ENCODE measurements at regions not wholly inside any gene's neighbourhood (a gene's known extent, or its start where the extent isn't known, plus 50 kb on each side); places are given as distances from the start of the nearest gene placed in this dataset.

DNA sequence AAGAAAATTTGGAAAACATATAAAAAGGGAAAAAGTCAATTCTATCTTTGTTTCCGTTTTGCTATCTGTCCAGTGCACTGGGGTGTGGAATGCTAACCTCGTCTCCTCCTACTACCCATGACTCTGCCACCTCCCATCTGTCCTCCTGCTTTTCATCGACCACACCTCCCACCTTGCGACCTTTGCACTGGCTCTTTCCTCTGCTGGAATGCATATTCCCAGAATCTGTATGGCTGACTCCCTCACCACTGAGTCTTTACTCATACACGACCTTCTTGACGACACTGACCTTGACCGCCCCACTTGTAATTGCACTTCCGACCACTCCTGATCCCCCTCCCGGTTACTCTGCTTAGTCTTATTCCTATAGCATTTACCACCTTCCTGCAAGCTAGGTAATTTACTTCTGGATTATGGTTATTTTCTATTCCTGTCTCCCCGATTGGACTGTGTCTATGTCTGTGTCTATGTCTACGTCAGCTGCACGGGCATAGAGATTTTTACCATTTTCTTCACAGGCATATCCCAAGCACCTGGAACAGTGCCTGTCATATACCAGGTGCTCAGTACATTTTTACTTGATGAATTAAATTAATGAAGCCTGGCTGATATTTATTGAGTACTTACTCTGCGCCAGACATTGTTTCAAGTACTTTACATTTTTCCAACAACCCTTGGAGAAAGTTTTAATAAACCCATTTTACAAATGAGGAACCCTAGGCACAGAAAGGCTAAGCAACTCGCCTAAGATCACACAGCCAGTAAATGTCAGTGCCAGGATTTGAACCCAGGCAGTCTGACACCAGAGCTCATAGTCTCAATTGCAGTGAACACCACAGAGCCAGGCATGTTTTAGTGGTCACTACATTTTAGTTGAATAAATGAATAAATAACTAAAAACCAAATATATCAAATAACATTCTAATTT lies 54.0 kb upstream of the SLC22A11 start:
- no peak for DNase-seq

DNA sequence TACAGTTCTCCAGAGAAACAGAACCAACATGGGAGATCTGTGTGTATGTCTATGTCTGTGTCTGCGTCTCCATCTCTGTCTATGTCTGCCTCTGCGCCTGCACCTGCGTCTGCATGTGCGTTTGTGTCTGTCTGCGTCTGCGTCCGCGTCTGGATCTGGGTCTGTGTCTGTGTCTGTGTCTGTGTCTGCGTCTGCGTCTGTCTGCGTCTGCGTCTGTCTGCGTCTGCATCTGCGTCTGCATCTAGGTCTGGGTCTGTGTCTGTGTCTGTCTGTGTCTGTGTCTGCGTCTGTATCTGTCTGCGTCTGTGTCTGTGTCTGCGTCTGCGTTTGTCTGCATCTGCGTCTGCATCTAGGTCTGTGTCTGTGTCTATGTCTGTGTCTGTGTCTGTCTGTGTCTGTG lies 53.1 kb upstream of the SLC22A11 start:
- DNase-seq: no peak

DNA sequence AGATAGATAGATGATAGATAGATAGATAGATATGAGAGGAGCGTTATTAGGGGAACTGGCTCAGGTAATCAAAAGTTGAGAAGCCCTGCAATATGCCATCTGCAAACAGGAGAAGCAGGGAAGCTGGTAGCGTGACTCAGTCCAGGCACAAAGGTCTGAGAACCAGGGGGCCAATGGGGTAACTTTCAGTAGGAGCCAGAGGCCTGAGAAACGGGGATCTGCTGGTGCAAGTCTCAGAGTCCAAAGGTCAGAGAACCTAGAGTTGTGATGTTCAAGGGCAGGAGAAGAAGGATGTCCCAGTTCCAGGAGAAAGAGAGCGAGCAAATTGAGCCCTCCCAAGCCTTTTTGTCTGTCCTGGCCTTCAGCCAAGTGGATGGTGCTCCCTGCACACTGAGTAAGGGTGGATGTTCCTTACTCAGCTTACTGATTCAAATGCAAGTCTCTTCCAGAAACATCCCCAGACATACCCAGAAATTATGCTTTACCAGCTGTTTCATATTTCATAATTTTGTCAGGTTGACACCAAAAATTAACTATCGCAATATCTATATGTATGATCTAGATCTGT lies 52.5 kb upstream of the SLC22A11 start:
- no peak for DNase-seq

DNA sequence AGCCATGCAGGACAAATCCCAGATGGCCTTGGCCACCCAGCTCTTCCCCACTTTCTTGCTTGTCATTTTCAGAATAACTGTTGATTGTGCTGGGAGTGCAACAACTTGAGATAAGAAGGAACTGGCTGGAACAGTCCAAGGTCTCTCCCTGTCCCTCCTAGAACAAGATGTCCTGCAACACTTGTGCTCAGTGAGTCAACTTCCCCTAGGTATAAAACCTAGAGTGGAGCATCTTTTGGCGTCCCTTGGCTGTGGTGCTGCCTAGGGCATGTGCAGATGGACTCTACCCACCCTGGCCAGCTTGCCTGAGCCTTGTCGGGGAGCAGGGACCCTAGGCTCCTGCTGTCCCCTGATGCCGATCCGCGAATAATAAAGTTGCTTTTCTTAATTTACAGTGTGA lies 50.7 kb upstream of the SLC22A11 start:
- DNase-seq: no peak

Data from activated naive CD4-positive, alpha-beta T cell (primary cell).